ENCODE measurements at regions not wholly inside any gene's neighbourhood (a gene's known extent, or its start where the extent isn't known, plus 50 kb on each side); places are given as distances from the start of the nearest gene placed in this dataset.

DNA sequence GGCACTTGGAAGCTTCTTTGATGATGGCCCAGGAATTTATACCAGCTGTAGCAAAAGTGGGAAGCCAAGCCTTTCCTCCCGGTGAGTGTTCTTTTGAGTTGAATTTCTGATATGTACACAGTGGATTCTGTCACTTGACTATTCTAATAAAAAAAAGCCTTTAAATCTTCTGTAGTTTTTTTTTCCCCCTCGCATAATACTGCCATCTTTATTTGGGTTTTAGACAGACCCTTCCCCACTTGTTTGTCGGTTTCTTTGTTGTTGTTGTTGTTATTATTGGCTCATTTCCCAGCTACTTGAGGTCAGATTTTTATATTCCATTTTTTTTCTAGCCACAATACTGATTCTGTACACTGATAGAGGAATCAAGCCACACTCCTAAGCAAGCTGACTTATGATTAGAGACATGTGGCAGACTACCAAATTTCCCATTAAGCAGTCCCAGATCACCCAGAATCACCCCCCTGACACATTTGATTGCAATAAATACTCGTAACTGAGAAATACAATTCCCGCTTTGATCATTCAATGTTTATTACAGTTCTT lies 122.4 kb upstream of the IL12A start (continued):
- TF ChIP-seq, protein P1, sequence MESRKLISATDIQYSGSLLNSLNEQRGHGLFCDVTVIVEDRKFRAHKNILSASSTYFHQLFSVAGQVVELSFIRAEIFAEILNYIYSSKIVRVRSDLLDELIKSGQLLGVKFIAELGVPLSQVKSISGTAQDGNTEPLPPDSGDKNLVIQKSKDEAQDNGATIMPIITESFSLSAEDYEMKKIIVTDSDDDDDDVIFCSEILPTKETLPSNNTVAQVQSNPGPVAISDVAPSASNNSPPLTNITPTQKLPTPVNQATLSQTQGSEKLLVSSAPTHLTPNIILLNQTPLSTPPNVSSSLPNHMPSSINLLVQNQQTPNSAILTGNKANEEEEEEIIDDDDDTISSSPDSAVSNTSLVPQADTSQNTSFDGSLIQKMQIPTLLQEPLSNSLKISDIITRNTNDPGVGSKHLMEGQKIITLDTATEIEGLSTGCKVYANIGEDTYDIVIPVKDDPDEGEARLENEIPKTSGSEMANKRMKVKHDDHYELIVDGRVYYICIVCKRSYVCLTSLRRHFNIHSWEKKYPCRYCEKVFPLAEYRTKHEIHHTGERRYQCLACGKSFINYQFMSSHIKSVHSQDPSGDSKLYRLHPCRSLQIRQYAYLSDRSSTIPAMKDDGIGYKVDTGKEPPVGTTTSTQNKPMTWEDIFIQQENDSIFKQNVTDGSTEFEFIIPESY (IDR thresholded peaks at IDR 0.05; ENCODE audit: borderline replicate concordance, low read depth): peak; percentile 61; the same call in 1 of the 2 replicates
- TF ChIP-seq NRF1 (IDR thresholded peaks at IDR 0.05; ENCODE audit: low read depth, low read length): no peak
- peak; percentile 88 for TF ChIP-seq PBX3 (IDR thresholded peaks at IDR 0.05)
- TF ChIP-seq, protein P2, sequence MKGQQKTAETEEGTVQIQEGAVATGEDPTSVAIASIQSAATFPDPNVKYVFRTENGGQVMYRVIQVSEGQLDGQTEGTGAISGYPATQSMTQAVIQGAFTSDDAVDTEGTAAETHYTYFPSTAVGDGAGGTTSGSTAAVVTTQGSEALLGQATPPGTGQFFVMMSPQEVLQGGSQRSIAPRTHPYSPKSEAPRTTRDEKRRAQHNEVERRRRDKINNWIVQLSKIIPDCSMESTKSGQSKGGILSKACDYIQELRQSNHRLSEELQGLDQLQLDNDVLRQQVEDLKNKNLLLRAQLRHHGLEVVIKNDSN (IDR thresholded peaks at IDR 0.05; ENCODE audit: borderline replicate concordance, low read depth): no peak
- TF ChIP-seq EZH2phosphoT487 (IDR thresholded peaks at IDR 0.05; ENCODE audit: borderline replicate concordance, low read depth): no peak
- no peak for TF ChIP-seq FOSL2 (IDR thresholded peaks at IDR 0.05; ENCODE audit: borderline replicate concordance, low read depth)
- no peak for TF ChIP-seq RFX5 (IDR thresholded peaks at IDR 0.05; ENCODE audit: low read length)
- peak; percentile 49; the same call in 1 of the 2 replicates for TF ChIP-seq TEAD4 (IDR thresholded peaks at IDR 0.05; ENCODE audit: borderline replicate concordance, insufficient read depth)
- TF ChIP-seq YY1 (IDR thresholded peaks at IDR 0.05; ENCODE audit: low read depth): no peak
- peak; percentile 55; the same call in 1 of the 2 replicates for TF ChIP-seq FOXM1 (IDR thresholded peaks at IDR 0.05; ENCODE audit: low read depth)
- TF ChIP-seq MXI1 (IDR thresholded peaks at IDR 0.05; ENCODE audit: low read depth, low read length): peak; percentile 76; the same call in 1 of the 2 replicates
- peak; percentile 92 for TF ChIP-seq GATA2 (CRISPR knock-in tag; IDR thresholded peaks at IDR 0.05)
- no peak for TF ChIP-seq MAX (IDR thresholded peaks at IDR 0.05; ENCODE audit: low read depth)
- no peak for TF ChIP-seq SIN3A (IDR thresholded peaks at IDR 0.05; ENCODE audit: borderline replicate concordance, low read depth, low read length)
- TF ChIP-seq TCF12 (IDR thresholded peaks at IDR 0.05): peak; percentile 86
- peak; percentile 66 to 95 for TF ChIP-seq EP300 (IDR thresholded peaks at IDR 0.05; ENCODE audit: borderline replicate concordance in 1 of 2, low read depth in 1 of 2, low read length in 1 of 2)
- TF ChIP-seq FOXJ3 (CRISPR knock-in tag; IDR thresholded peaks at IDR 0.05): peak; percentile 74
- peak; percentile 4; the same call in 1 of the 2 replicates for TF ChIP-seq SMC3 (IDR thresholded peaks at IDR 0.05; ENCODE audit: low read depth, low read length)
- TF ChIP-seq TAF1 (IDR thresholded peaks at IDR 0.05; ENCODE audit: borderline replicate concordance, low read depth, low read length): no peak
